ENCODE measurements at regions not wholly inside any gene's neighbourhood (a gene's known extent, or its start where the extent isn't known, plus 50 kb on each side); places are given as distances from the start of the nearest gene placed in this dataset.

DNA sequence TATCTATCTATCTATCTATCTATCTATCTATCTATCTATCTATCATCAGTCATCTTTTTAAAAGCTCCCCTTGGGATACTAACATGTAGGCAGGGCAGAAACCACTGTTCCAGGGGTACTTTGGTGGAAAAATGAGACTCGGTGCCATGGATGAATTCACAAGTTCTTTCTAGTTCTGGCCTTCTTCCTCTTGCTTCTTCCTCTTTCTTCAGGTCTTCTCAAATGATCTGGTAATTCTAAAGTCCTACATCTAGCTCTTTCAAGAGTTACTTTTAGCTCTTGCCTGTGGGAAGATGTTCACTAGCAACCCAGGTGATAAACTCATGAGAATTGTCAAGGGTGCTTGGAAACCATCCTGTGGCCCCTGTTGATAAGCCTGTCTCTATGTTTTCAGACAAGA, 168.5 kb upstream of the TBC1D5 start:
- Histone ChIP-seq H3K36me3 (no peaks in the 10 kb centered on the region), H3K9me3 (no peaks in the 10 kb centered on the region), H3K4me1 (no peaks in the 10 kb centered on the region), H3K27ac (no peak overlapping the region), H3K27me3 (no peaks in the 10 kb centered on the region), H3K4me3 (no peak overlapping the region)
- no peak for TF ChIP-seq POLR2A (IDR thresholded peaks at IDR 0.05)
- TF ChIP-seq, protein P1, sequence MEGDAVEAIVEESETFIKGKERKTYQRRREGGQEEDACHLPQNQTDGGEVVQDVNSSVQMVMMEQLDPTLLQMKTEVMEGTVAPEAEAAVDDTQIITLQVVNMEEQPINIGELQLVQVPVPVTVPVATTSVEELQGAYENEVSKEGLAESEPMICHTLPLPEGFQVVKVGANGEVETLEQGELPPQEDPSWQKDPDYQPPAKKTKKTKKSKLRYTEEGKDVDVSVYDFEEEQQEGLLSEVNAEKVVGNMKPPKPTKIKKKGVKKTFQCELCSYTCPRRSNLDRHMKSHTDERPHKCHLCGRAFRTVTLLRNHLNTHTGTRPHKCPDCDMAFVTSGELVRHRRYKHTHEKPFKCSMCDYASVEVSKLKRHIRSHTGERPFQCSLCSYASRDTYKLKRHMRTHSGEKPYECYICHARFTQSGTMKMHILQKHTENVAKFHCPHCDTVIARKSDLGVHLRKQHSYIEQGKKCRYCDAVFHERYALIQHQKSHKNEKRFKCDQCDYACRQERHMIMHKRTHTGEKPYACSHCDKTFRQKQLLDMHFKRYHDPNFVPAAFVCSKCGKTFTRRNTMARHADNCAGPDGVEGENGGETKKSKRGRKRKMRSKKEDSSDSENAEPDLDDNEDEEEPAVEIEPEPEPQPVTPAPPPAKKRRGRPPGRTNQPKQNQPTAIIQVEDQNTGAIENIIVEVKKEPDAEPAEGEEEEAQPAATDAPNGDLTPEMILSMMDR (IDR thresholded peaks at IDR 0.05 in 4 of 5, conservative IDR thresholded peaks at IDR 0.05 in 1 of 5), result no peak
- DNase-seq, result no peak
- in situ Hi-C loops (cut with MboI; ENCODE audit: low sequenced_read_pairs in 4 of 4), result no loop called here
- ATAC-seq, result no peak
- intact Hi-C loops (cut with DNase I; ENCODE audit: low total_unique reads), result no loop called here

DNA sequence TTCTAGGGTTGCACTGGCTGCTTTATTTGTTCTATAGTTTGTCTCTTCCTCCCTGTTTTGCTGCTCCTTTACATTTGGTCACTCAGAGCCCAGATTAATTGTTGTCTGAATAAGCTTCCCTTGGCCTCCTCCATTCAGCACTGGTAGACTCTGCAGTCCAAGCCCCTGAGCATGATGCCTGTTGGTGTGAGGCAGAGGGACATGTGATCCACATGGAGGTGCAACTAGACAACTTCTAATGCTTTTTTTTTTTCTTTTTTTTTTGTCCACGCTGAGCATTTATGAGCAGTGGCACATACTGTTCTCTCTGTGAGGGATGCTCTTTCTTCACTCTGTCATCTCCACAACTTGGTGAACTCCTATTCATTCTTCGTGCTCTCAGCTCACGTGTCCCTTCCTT, 167.3 kb upstream of the TBC1D5 start:
- DNase-seq (no peak), ATAC-seq (no peak)
- Histone ChIP-seq H3K4me3 (no peak overlapping the region), H3K36me3 (no peaks in the 10 kb centered on the region), H3K27me3 (no peaks in the 10 kb centered on the region), H3K4me1 (no peaks in the 10 kb centered on the region), H3K27ac (no peak overlapping the region), H3K9me3 (no peaks in the 10 kb centered on the region)
- intact Hi-C loops (cut with DNase I; ENCODE audit: low total_unique reads), result no loop called here
- in situ Hi-C loops (cut with MboI; ENCODE audit: low sequenced_read_pairs in 4 of 4), result no loop called here
- TF ChIP-seq, protein P1 (IDR thresholded peaks at IDR 0.05 in 4 of 5, conservative IDR thresholded peaks at IDR 0.05 in 1 of 5), result no peak
- TF ChIP-seq POLR2A (IDR thresholded peaks at IDR 0.05), result no peak

DNA sequence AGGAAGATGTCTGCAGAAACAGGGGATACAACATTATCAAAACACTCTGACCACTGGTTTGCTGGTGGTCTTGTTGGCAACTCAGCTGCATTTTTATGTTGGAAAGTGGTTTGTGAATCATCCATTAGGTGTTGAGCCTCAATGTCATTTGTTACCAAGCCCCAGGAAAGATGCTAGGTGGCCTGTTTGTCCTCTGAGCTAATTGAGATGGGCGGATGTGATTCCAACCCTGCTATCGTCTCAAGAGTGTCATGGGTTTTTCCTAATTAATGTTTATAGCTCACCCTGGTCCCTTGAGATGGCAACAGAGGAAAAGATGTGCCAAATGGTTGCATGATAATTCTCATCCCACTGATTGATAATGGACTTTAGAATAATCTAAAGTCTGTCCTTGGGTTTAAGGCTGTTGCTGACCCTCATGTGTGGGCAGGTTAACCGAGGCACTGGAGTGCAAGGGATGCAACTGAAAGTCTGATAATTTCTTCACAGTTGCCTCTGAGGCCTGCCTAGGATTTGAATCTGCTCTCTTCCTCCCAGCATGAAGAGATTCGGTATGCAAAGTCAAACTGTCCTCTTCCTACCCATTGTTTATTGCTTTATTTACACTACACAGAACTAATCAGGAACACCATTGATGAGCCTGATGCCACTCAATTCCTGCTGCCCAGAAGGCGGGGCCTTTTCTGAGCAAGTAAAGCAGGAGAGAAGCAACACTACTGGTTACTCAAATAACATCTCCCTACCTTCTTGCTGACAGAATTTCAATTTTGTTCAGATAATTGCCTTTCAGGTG, 166.2 kb upstream of the TBC1D5 start:
- in situ Hi-C loops (cut with MboI; ENCODE audit: low sequenced_read_pairs in 4 of 4), result no loop called here
- Histone ChIP-seq H3K4me1 (no peaks in the 10 kb centered on the region), H3K4me3 (no peak overlapping the region), H3K36me3 (no peaks in the 10 kb centered on the region), H3K9me3 (no peaks in the 10 kb centered on the region), H3K27ac (no peak overlapping the region), H3K27me3 (no peaks in the 10 kb centered on the region)
- DNase-seq, result no peak
- intact Hi-C loops (cut with DNase I; ENCODE audit: low total_unique reads), result no loop called here
- no peak for TF ChIP-seq POLR2A (IDR thresholded peaks at IDR 0.05)
- TF ChIP-seq, protein P1 (IDR thresholded peaks at IDR 0.05 in 4 of 5, conservative IDR thresholded peaks at IDR 0.05 in 1 of 5), result no peak
- no peak for ATAC-seq

DNA sequence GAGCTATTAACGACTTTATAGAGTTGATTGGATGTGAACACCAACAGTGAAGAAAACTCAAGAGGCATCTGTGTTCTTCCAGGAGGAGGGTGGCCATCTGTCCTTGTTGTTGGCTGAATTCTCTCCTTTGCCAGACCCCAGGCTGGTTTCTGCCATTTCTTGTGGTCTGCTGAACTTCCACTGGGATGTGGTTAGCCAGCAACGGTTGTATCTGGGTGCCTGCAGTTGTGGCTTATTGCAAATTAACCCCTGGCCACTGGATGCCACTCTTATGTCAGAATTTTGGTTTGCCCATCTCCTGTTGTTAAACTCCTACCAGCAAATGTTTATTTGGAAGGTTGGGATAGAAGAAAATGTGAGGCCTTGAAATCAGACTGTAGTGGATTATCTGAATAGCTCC, 163.6 kb upstream of the TBC1D5 start:
- Histone ChIP-seq H3K4me3 (no peak overlapping the region), H3K27me3 (no peaks in the 10 kb centered on the region), H3K9me3 (no peaks in the 10 kb centered on the region), H3K27ac (no peak overlapping the region), H3K36me3 (no peaks in the 10 kb centered on the region), H3K4me1 (no peaks in the 10 kb centered on the region)
- DNase-seq, result no peak
- ATAC-seq, result no peak
- in situ Hi-C loops (cut with MboI; ENCODE audit: low sequenced_read_pairs in 4 of 4), result no loop called here
- intact Hi-C loops (cut with DNase I; ENCODE audit: low total_unique reads), result no loop called here
- TF ChIP-seq POLR2A (IDR thresholded peaks at IDR 0.05), result no peak
- TF ChIP-seq, protein P1 (IDR thresholded peaks at IDR 0.05 in 4 of 5, conservative IDR thresholded peaks at IDR 0.05 in 1 of 5), result no peak

DNA sequence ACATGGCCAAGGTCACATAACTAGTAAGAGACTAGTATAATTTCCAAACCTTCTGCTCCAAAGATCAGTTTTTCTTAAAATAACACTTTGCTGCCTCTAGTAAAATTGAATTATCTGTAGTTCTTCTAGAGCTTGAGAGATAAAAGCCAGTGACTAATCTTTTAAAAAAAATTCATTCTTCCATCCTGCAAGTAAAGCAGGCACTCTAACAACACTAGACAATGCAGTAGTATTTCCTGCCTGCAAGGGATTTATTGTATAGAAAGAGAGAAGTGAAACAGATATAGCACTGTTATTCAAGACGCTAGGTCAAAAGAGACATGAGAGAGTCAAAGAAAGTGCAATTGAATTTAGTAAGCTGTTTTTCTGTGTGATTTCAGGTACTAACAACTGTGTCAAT, 159.5 kb upstream of the TBC1D5 start:
- DNase-seq (no peak), ATAC-seq (no peak)
- intact Hi-C loops (cut with DNase I; ENCODE audit: low total_unique reads), result no loop called here
- Histone ChIP-seq H3K27ac (no peak overlapping the region), H3K36me3 (no peaks in the 10 kb centered on the region), H3K27me3 (no peaks in the 10 kb centered on the region), H3K4me3 (no peak overlapping the region), H3K4me1 (no peaks in the 10 kb centered on the region), H3K9me3 (no peaks in the 10 kb centered on the region)
- TF ChIP-seq, protein P1 (IDR thresholded peaks at IDR 0.05 in 4 of 5, conservative IDR thresholded peaks at IDR 0.05 in 1 of 5), result no peak
- TF ChIP-seq POLR2A (IDR thresholded peaks at IDR 0.05), result no peak
- in situ Hi-C loops (cut with MboI; ENCODE audit: low sequenced_read_pairs in 4 of 4), result no loop called here
